ENCODE measurements at regions not wholly inside any gene's neighbourhood (a gene's known extent, or its start where the extent isn't known, plus 50 kb on each side); places are given as distances from the start of the nearest gene placed in this dataset.

GRCh38 chr21:34271189-34271851, 92.5 kb upstream of the KCNE2 start (continued):
- TF ChIP-seq ZNF462 (CRISPR knock-in tag; IDR thresholded peaks at IDR 0.05) (no peak), STAT1 (IDR thresholded peaks at IDR 0.05; ENCODE audit: unreplicated experiment) (no peak), POLR2AphosphoS5 (IDR thresholded peaks at IDR 0.05; ENCODE audit: low read depth) (no peak), EZH2 (IDR thresholded peaks at IDR 0.05; ENCODE audit: low read depth, unreplicated experiment) (no peak), REST (IDR thresholded peaks at IDR 0.05; ENCODE audit: unreplicated experiment) (no peak)

GRCh38 chr21:34272321-34272720, 91.5 kb upstream of the KCNE2 start:
- Histone ChIP-seq H2AFZ (no peak overlapping the region), H4K20me1 (replicated peaks; ENCODE audit: insufficient read depth) (no peaks in the 10 kb centered on the region), H3F3A (replicated peaks; ENCODE audit: low read depth) (no peaks in the 10 kb centered on the region), H3K36me3 (ENCODE audit: insufficient read depth) (no peaks in the 10 kb centered on the region), H3K4me3 (no peak overlapping the region), H3K79me2 (replicated peaks; ENCODE audit: insufficient read depth) (no peaks in the 10 kb centered on the region), H3K27me3 (ENCODE audit: insufficient read depth) (no peaks in the 10 kb centered on the region), H3K4me2 (no peak overlapping the region), H3K27ac (ENCODE audit: low read depth) (no peak overlapping the region), H3K4me1 (ENCODE audit: insufficient read depth) (no peaks in the 10 kb centered on the region), H3K9me2 (ENCODE audit: insufficient read depth) (peaks cover 14% of the 10 kb centered on the region; the same call in 1 of the 2 replicates)
- Mint-ChIP-seq H3K27ac (no peak overlapping the region), H3K36me3 (ENCODE audit: low read depth) (no peaks in the 10 kb centered on the region), H3K9me3 (no peaks in the 10 kb centered on the region; the same call in 2 of the 3 replicates), H3K4me3 (no peak overlapping the region), H3K27me3 (ENCODE audit: insufficient read depth, low read depth, poor library complexity) (peaks cover 3% of the 10 kb centered on the region), H3K4me1 (peaks cover 3% of the 10 kb centered on the region; the same call in 1 of the 3 replicates)
- DNase-seq (ENCODE audit: low spot score) = no peak
- ATAC-seq = no peak
- TF ChIP-seq JUNB (IDR thresholded peaks at IDR 0.05; ENCODE audit: unreplicated experiment) (no peak), NANOG (IDR thresholded peaks at IDR 0.05; ENCODE audit: borderline replicate concordance) (no peak), EZH2 (IDR thresholded peaks at IDR 0.05; ENCODE audit: low read depth, unreplicated experiment) (no peak), ETS1 (IDR thresholded peaks at IDR 0.05) (no peak), EZH2phosphoT487 (IDR thresholded peaks at IDR 0.05; ENCODE audit: unreplicated experiment) (no peak), ZNF114 (CRISPR knock-in tag; IDR thresholded peaks at IDR 0.05) (no peak)

Measured in GM23338 (cell line).